Keratinocyte (primary cell): ENCODE measurements at regions not wholly inside any gene's neighbourhood (a gene's known extent, or its start where the extent isn't known, plus 50 kb on each side); places are given as distances from the start of the nearest gene placed in this dataset.

ENCODE experiments used
- DNase-seq: peaks from one replicate; pipeline ENCODE4 v3.0.0-alpha.2; 2011; ENCODE audit warnings: low read depth, missing footprints, low spot score
- FAIRE-seq: peaks from 2 replicates; lab custom pipeline; 2011; peaks lifted over from hg19 to GRCh38; lab: Jason Lieb, UNC
- H2AFZ ChIP-seq: 2 replicates; pipeline ENCODE4 v1.6.0; 2012; ENCODE audit warnings: low read length, control low read depth, inconsistent platforms; ENCODE audit not compliant: control insufficient read depth
- H3K27ac ChIP-seq: 2 replicates; pipeline ENCODE4 v1.5.1; 2011; ENCODE audit warnings: low read length; ENCODE audit not compliant: control insufficient read depth, insufficient read depth
- H3K27me3 ChIP-seq: 3 replicates; pipeline ENCODE4 v1.6.0; 2011; ENCODE audit warnings: low read length; ENCODE audit not compliant: control insufficient read depth, insufficient read depth; ENCODE audit errors: extremely low read depth
- H3K36me3 ChIP-seq, 2 experiments: 2 replicates in 1 of 2; 3 replicates in 1 of 2; pipeline ENCODE4 v1.5.1; 2011; ENCODE audit warnings: low read length in 2 of 2, mild to moderate bottlenecking in 1 of 2; ENCODE audit not compliant: control insufficient read depth in 2 of 2, insufficient read depth in 2 of 2; ENCODE audit errors: extremely low read depth in 1 of 2
- H3K4me1 ChIP-seq: 3 replicates; pipeline ENCODE4 v1.5.1; 2011; ENCODE audit warnings: low read length; ENCODE audit not compliant: control insufficient read depth, insufficient read depth; ENCODE audit errors: extremely low read depth
- H3K4me2 ChIP-seq: 3 replicates; pipeline ENCODE4 v1.6.0; 2011; ENCODE audit warnings: low read depth, low read length; ENCODE audit not compliant: control insufficient read depth, insufficient read depth; ENCODE audit errors: extremely low read depth
- H3K4me3 ChIP-seq, 3 experiments: fragments of 200-600 bp in 1 of 3; sonication (generic) in 1 of 3; 2 replicates in 2 of 3; 3 replicates in 1 of 3; pipeline ENCODE4 v1.5.1; 2011 to 2016; ENCODE audit warnings: low read length in 3 of 3, mild to moderate bottlenecking in 3 of 3, control low read depth in 2 of 3, inconsistent platforms in 1 of 3, low read depth in 1 of 3, mixed read lengths in 1 of 3, mixed run types in 1 of 3, moderate library complexity in 1 of 3; ENCODE audit not compliant: control insufficient read depth in 2 of 3, insufficient read depth in 2 of 3; ENCODE audit errors: extremely low read depth in 1 of 3
- H3K79me2 ChIP-seq: 2 replicates; pipeline ENCODE4 v1.6.0; 2012; ENCODE audit warnings: low read length; ENCODE audit not compliant: control insufficient read depth, insufficient read depth
- H3K9ac ChIP-seq: 3 replicates; pipeline ENCODE4 v1.6.0; 2011; ENCODE audit warnings: low read length; ENCODE audit not compliant: control insufficient read depth, insufficient read depth; ENCODE audit errors: extremely low read depth
- H3K9me1 ChIP-seq: 3 replicates; pipeline ENCODE4 v1.6.0; 2011; ENCODE audit warnings: low read length; ENCODE audit not compliant: control insufficient read depth, insufficient read depth; ENCODE audit errors: extremely low read depth
- H3K9me3 ChIP-seq: 2 replicates; pipeline ENCODE4 v1.5.1; 2012; ENCODE audit warnings: low read depth, low read length; ENCODE audit not compliant: control insufficient read depth
- H4K20me1 ChIP-seq: 3 replicates; pipeline ENCODE4 v1.6.0; 2011; ENCODE audit warnings: low read length; ENCODE audit not compliant: control insufficient read depth, insufficient read depth; ENCODE audit errors: extremely low read depth
- CTCF ChIP-seq, 3 experiments: IDR thresholded peaks in 1 of 3; conservative IDR thresholded peaks in 1 of 3; optimal IDR thresholded peaks in 1 of 3; 2 replicates in 2 of 3; 3 replicates in 1 of 3; pipeline versions ENCODE3 to v1.5.1; 2011; ENCODE audit warnings: low read length in 3 of 3, mild to moderate bottlenecking in 3 of 3, moderate library complexity in 2 of 3, control low read depth in 1 of 3, inconsistent platforms in 1 of 3; ENCODE audit not compliant: insufficient read depth in 2 of 3; ENCODE audit errors: extremely low read depth in 1 of 3
- EZH2 ChIP-seq: IDR thresholded peaks from one replicate; pipeline ENCODE4 v1.6.1; 2012; ENCODE audit warnings: inconsistent platforms, mild to moderate bottlenecking, low read length, moderate library complexity
- dilution Hi-C: fragments of 300-500 bp; cut with MboI; formaldehyde crosslinking; loops from one replicate; pipeline ENCODE4 v1.7.0; 2020; ENCODE audit warnings: low sequenced_read_pairs; ENCODE audit not compliant: extremely low pct_ligation_motif_present

- TF ChIP-seq CTCF (optimal IDR thresholded peaks at IDR 0.05 in 1 of 3, IDR thresholded peaks at IDR 0.05 in 1 of 3, conservative IDR thresholded peaks at IDR 0.05 in 1 of 3; ENCODE audit: extremely low read depth in 1 of 3, insufficient read depth in 2 of 3, low read length in 3 of 3) (no peak), EZH2 (no peak)
- no peaks in the 10 kb centered on the region for H4K20me1 ChIP-seq
- no peaks in the 10 kb centered on the region for H3K27me3 ChIP-seq
- no peak overlapping the region for H3K27ac ChIP-seq
- no peaks in the 10 kb centered on the region for H3K9me1 ChIP-seq
- no peaks in the 10 kb centered on the region for H3K36me3 ChIP-seq
- no peak for DNase-seq
- H3K9ac ChIP-seq = no peak overlapping the region
- H2AFZ ChIP-seq = no peak overlapping the region
- no peak for FAIRE-seq
- dilution Hi-C loops = no loop called here
- no peaks in the 10 kb centered on the region for H3K79me2 ChIP-seq
- H3K4me3 ChIP-seq = no peak overlapping the region
- peaks cover 6% of the 10 kb centered on the region for H3K9me3 ChIP-seq
- no peaks in the 10 kb centered on the region for H3K4me1 ChIP-seq
- no peak overlapping the region for H3K4me2 ChIP-seq
Measured at GRCh38 chr2:228247335-228247734, 65.8 kb upstream of the SPHKAP start.

- FAIRE-seq = no peak
- Histone ChIP-seq H3K27me3 (no peaks in the 10 kb centered on the region), H3K9me3 (no peaks in the 10 kb centered on the region), H3K36me3 (no peaks in the 10 kb centered on the region), H3K4me3 (no peak overlapping the region), H4K20me1 (no peaks in the 10 kb centered on the region), H3K9ac (no peak overlapping the region), H3K4me2 (no peak overlapping the region), H3K9me1 (no peaks in the 10 kb centered on the region), H3K79me2 (no peaks in the 10 kb centered on the region), H2AFZ (no peak overlapping the region), H3K27ac (no peak overlapping the region), H3K4me1 (no peaks in the 10 kb centered on the region)
- dilution Hi-C loops = no loop called here
- no peak for DNase-seq
- no peak for TF ChIP-seq CTCF (optimal IDR thresholded peaks at IDR 0.05 in 1 of 3, IDR thresholded peaks at IDR 0.05 in 1 of 3, conservative IDR thresholded peaks at IDR 0.05 in 1 of 3; ENCODE audit: extremely low read depth in 1 of 3, insufficient read depth in 2 of 3, low read length in 3 of 3)
- no peak for TF ChIP-seq EZH2
Measured at GRCh38 chr2:228245601-228246000, 64.1 kb upstream of the SPHKAP start.
